ENCODE measurements at regions not wholly inside any gene's neighbourhood (a gene's known extent, or its start where the extent isn't known, plus 50 kb on each side); places are given as distances from the start of the nearest gene placed in this dataset.
"Not testable (repeated sequence)": the region's sequence is repeated elsewhere in the genome, so short reads cannot be mapped to it uniquely, and the experiment has no call there.

- DNase-seq (ENCODE audit: low read depth in 4 of 4, low spot score in 2 of 4), result no peak
Measured at GRCh38 chr5:89324990-89325389, 442.0 kb upstream of the MEF2C start.

GRCh38 chr5:89320421-89321277 is 437.7 kb upstream of the MEF2C start:
- DNase-seq (ENCODE audit: low read depth in 4 of 4, low spot score in 2 of 4), result no peak

- DNase-seq (ENCODE audit: low read depth in 4 of 4, low spot score in 2 of 4), result not testable (repeated sequence)
Measured at GRCh38 chr5:89317838-89318237, 434.9 kb upstream of the MEF2C start.

DNA sequence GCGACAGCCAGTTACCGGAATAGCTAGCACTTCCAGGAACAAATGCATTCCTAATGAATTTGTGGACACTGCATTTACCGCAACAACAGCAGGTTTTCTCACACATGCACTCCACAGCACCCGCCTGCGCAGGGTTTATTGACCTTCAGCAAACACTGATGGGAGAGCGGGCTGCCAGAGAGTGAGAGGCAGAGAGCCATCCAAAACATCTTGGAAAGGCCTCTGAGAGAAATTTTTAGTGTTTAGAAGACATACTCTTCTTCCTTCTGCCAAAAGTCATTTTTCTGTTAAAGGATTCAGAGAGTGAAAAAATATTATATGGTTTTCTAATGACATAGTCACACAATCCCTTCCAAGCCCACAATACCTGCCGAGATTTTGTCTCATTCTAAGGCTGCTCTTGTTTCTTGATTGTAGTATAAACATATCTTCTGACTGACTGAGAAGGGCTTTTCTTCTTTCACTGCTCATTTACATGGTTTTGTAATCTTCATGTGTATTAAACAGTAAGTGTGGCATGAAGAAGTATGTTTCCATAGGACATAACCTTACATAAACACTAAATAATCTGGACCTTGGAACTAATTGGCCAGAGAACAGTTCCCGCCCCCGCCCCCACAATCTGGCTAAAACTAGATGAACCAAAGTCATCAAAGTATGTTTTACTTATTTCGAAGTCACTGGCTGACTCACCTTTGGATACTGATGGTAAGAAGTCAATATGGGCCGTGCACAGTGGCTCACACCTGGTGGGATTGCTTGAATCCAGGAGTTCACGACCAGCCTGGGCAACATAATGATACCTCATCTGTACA is 432.5 kb upstream of the MEF2C start:
- DNase-seq (ENCODE audit: low read depth in 4 of 4, low spot score in 2 of 4), result no peak

DNA sequence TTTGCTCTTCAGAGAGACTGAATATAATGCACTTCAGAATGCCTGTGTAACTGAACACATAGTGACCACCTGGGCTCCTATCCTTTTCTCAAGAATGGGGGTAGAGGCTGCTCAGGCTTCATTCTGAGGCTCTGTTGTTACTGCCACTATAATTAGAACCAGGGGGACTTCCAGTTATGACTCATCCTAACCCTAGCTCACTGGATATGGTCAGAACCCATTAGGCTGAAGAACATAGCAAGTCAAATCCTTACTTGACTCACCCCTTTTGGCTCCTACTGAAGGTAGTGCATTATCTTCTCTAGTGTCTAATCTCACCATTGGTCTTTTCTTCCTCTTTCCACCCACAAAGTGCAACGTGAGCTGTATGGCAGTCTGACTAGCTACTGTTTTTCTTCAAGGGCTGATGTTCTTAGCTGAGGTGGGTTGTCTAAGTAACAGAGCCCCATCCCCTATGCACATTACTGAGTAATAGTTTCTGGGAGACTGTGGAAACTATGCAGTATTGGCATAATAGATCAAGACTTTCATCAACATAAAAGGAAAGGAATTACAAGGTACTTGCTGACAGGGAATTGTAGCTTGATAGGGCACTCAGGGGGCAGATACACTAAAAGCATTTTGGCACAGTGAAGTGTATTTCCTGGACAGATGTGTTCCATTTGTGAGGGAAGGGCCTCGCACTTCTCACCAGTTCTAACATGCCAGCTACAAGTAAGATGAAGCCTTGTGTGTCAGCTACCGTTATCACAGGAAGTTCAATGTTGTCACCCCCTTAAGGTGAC is 431.0 kb upstream of the MEF2C start:
- no peak for DNase-seq (ENCODE audit: low read depth in 4 of 4, low spot score in 2 of 4)

GRCh38 chr5:89313044-89313443 is 430.1 kb upstream of the MEF2C start:
- no peak for DNase-seq (ENCODE audit: low read depth in 4 of 4, low spot score in 2 of 4)

DNA sequence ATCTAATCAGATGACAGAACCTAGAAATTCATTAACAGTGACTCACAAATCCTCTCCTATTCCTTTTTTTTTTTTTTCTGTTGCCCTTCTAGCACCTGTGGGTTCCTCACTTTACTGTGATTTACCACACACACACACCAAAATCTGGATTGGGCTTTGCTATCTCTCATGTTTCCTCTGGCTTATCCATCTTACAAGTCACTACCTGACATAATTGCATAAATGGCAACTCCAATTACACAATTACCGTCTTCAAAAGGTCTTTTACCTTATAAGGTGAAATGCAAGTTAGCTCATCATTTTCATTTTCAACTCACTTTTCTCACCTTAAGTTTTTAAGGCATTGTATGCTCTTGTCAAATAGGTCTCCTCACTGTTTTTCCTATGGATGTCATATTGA is 426.3 kb upstream of the MEF2C start:
- no peak for DNase-seq (ENCODE audit: low read depth in 4 of 4, low spot score in 2 of 4)

- no peak for DNase-seq (ENCODE audit: low read depth in 4 of 4, low spot score in 2 of 4)
Measured at GRCh38 chr5:89308606-89309040, 425.6 kb upstream of the MEF2C start.

GRCh38 chr5:89307972-89308371 is 425.0 kb upstream of the MEF2C start:
- DNase-seq (ENCODE audit: low read depth in 4 of 4, low spot score in 2 of 4), result no peak

DNA sequence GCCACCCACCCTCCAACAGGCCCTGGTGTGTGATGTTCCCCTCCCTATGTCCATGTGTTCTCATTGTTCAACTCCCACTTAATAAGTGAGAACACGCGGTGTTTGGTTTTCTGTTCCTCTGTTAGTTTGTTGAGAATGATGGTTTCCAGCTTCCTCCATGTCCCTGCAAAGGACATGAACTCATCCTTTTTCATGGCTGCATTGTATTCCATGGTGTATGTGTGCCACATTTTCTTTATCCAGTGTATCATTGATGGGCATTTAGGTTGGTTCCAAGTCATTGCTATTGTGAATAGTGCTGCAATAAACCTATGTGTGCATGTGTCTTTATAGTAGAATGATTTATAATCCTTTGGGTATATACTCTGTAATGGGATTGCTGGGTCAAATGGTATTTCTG is 424.2 kb upstream of the MEF2C start:
- DNase-seq (ENCODE audit: low read depth in 4 of 4, low spot score in 2 of 4), result not testable (repeated sequence)

DNA sequence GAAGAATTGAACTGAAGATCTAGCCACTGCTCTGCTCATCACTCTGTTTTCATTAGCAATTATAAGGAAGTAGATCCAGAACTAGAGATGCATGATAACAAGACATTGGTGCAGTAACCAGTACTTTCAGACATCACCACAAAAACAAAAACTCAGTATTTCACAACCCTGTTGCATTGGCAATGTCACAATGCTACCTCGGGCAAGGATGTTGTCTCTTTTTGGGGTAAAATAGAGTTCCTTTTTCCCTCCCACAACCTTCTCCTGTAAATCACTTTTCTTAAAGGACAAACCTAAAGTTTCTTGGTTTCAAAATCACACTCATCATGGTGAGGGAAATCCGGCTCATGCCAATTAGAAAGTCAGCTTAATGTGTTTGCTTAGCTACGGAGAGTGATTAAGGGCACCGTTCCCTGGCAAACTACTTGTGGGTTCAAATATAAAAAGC is 420.1 kb upstream of the MEF2C start:
- DNase-seq (ENCODE audit: low read depth in 4 of 4, low spot score in 2 of 4), result no peak

- no peak for DNase-seq (ENCODE audit: low read depth in 4 of 4, low spot score in 2 of 4)
Measured at GRCh38 chr5:89302102-89302891, 419.3 kb upstream of the MEF2C start.

DNA sequence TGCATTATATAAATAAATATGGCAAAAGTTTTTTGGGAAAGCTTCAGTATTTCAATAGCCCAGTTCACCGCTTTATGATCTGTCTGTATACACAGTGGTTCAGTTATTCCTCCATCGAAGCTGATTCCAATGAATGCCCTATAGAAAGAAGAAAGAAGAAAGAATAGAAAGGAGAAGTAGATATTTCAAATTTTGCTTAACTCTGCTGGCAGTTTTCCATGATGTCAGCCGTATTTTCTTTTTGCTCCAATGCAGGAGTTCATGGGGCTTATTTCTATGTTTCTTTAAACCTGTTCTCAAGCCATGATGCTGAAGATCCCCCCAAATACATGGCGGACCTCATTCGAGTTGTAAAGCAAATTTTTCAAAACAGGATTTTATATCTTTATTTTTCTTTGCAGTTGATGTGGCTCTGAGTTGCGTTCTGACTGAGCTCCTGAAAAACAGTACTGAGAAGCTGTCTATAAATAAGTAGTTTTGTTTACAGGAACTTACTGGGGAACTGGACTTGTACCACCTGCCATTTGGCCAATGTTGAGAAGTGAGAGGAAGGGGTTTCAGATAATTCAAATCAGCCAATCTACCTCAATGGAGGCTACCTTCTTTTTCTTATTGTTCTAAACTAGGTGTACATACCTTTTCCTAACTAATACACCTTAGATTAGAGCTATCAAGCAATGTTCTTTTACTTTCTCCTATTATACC is 418.5 kb upstream of the MEF2C start:
- DNase-seq (ENCODE audit: low read depth in 4 of 4, low spot score in 2 of 4), result no peak

GRCh38 chr5:89300426-89300970 is 417.5 kb upstream of the MEF2C start:
- DNase-seq (ENCODE audit: low read depth in 4 of 4, low spot score in 2 of 4), result no peak

GRCh38 chr5:89299998-89300397 is 417.0 kb upstream of the MEF2C start:
- no peak for DNase-seq (ENCODE audit: low read depth in 4 of 4, low spot score in 2 of 4)

DNA sequence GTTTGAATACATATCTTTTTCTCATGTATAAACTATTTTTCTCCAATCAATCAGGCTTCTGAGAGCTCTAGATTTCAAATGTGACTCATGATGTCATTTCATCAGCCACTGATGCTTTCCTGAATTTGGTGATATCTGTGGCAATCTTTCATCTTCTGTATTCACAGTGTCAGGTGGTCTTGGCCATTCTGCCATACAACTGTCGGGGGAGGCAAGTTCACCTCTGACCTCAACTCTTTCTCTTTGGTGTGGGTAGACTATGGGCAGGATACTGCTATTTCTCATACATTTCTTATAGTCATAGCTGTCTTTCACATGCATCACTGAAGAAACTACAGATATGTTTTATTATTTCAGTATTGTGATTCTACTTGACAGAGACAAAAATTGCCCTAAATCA is 414.1 kb upstream of the MEF2C start:
- no peak for DNase-seq (ENCODE audit: low read depth in 4 of 4, low spot score in 2 of 4)

DNA sequence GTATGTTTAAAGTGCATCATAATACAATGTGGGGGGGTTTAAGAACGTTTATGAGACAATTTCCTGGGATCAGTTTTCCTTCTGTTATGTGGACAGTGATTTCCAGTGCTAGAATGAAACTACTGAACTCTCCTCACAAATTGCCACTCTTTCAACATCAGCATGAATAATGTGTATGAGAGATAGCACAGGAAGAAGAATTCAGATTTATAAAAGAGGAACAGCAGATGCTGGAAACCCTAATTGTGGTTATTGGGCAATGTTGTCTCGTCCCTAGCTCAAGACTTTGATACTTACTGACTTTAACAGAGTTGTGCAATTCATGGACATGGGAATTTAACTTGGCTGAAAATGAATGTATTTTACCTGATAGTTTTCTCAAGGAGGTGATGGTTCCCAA is 410.8 kb upstream of the MEF2C start:
- DNase-seq (ENCODE audit: low read depth in 4 of 4, low spot score in 2 of 4), result no peak

DNA sequence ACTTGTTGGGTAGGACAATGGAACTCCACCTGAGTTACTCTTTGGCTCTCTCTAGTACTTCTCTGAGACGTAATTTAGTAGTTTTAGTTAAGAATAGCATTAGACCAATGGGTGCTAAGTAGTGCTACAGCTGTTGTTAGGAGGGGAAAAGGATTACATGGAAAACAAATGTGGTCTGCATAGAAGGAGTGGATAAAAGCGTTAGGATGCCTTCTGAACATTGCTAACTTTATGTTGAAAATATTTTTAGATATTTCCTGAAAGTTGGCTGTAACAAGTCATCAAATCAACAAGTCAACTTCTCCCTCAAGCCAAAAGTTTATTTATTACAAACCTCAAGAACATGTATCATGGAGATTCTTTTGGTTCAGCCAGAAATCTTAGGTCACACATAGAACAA is 409.5 kb upstream of the MEF2C start:
- no peak for DNase-seq (ENCODE audit: low read depth in 4 of 4, low spot score in 2 of 4)

DNA sequence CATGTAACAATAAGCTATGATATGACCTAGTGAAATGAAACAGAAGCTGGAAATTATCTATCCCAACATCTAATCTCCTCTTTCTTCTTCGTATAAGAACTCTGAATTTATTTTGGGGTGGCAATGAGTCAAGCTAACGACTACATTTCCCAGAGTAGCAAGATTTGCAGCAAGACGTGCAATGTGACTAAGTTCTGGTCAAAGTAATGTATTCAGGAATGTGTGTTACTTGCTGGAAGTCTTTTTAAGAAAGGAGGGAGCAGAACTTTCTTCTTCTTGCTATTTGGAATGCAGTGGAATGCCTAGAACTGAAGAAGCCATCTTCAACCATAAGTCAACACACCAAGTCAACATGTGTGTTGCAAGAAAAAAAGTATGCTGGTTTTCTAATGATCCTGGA is 406.6 kb upstream of the MEF2C start:
- DNase-seq (ENCODE audit: low read depth in 4 of 4, low spot score in 2 of 4), result no peak

Data from left renal cortex interstitium (tissue), 4 donors.